ENCODE measurements at regions not wholly inside any gene's neighbourhood (a gene's known extent, or its start where the extent isn't known, plus 50 kb on each side); places are given as distances from the start of the nearest gene placed in this dataset.
A peak's percentile ranks its signal among the peaks of the same experiment; 100 is the strongest.

GRCh38 chr4:74675673-74676279 is 118.5 kb downstream of the BTC start:
- Histone ChIP-seq H3K27me3 (no peaks in the 10 kb centered on the region), H3K36me3 (no peaks in the 10 kb centered on the region), H3K4me3 (no peak overlapping the region), H3K9me3 (no peaks in the 10 kb centered on the region)
- DNase-seq, result peak; percentile 5

GRCh38 chr4:74682567-74683359 is 111.6 kb downstream of the BTC start:
- no peaks in the 10 kb centered on the region for H3K9me3 ChIP-seq
- H3K36me3 ChIP-seq, result no peaks in the 10 kb centered on the region
- H3K27me3 ChIP-seq, result no peaks in the 10 kb centered on the region
- H3K4me3 ChIP-seq, result no peak overlapping the region
- peak; percentile 88 for DNase-seq

DNA sequence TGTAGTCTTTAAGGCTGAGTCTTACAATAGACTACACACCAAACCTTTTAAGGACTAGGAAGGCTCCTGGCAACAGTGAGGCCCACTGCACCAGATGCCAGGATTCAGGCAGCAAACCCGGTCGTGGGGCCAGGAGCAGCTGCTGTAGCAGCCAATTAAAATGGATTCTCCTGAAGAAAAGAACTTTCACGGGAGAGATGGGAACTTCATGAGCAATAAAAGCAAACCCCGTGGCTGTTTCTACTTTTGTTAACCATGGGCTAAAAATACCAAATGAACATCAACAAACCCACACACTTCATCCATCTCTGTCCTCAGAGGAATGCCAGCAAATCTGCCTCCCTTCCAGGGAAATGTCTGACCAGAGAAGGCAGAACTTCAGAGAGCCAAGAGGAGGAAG is 101.4 kb downstream of the BTC start:
- Histone ChIP-seq H3K27me3 (no peaks in the 10 kb centered on the region), H3K4me3 (no peak overlapping the region), H3K9me3 (no peaks in the 10 kb centered on the region), H3K36me3 (no peaks in the 10 kb centered on the region)
- no peak for DNase-seq

Data from MG63 (cell line).